ENCODE measurements at regions not wholly inside any gene's neighbourhood (a gene's known extent, or its start where the extent isn't known, plus 50 kb on each side); places are given as distances from the start of the nearest gene placed in this dataset.

- no peak overlapping the region for H2AFZ ChIP-seq (ENCODE audit: low read length)
- H3K9me3 ChIP-seq (ENCODE audit: low read length) = 0 out of 2 replicates have a peak, but pooled peaks cover under 1% of the 10 kb centered on the region
- H3K79me2 ChIP-seq (ENCODE audit: insufficient read depth, low read length) = no peaks in the 10 kb centered on the region
- H4K20me1 ChIP-seq (ENCODE audit: insufficient read depth, low read length) = no peaks in the 10 kb centered on the region
- H3K4me1 ChIP-seq (ENCODE audit: insufficient read depth, low read length, severe bottlenecking) = no peaks in the 10 kb centered on the region
- H3K27ac ChIP-seq (ENCODE audit: low read depth, low read length, poor library complexity, severe bottlenecking) = no peak overlapping the region
- no peak for TF ChIP-seq EZH2 (IDR thresholded peaks at IDR 0.05; ENCODE audit: borderline replicate concordance, low read length)
- no peak overlapping the region for H3K4me3 ChIP-seq (ENCODE audit: low read depth, low read length, poor library complexity, severe bottlenecking)
- H3K27me3 ChIP-seq (ENCODE audit: insufficient read depth, low read length) = no peaks in the 10 kb centered on the region
- H3K9ac ChIP-seq (ENCODE audit: low read length) = no peak overlapping the region
- no peaks in the 10 kb centered on the region for H3K36me3 ChIP-seq (ENCODE audit: insufficient read depth, low read length)
- no peaks in the 10 kb centered on the region for H3K9me2 ChIP-seq (ENCODE audit: low read depth, low read length)
- H3F3A ChIP-seq (ENCODE audit: insufficient read depth, low read length) = no peaks in the 10 kb centered on the region
- no peak overlapping the region for H3K4me2 ChIP-seq (ENCODE audit: low read length)
Measured at GRCh38 chr5:5951953-5952352, 426.4 kb downstream of the MED10 start.

DNA sequence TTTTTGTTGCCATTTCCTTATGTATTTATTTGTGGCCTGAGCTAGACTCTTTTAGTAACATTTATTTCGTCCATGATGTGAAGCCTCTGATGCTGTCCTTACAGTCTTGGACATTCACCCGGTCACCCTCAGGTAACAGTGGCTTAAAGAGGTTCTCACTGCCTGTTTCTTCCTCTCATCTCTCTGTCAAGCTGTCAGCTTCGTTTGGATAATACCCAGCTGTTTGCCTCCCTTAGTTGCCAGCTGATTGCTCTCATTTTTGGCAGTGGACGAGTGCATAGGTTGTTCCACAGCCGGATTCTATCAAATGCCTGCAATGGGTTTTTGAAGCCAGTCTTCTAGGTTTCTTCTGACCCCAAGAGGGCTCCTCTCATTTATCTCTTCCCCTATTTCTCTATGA lies 427.7 kb downstream of the MED10 start:
- no peaks in the 10 kb centered on the region for H3K27me3 ChIP-seq (ENCODE audit: insufficient read depth, low read length)
- H3K4me3 ChIP-seq (ENCODE audit: low read depth, low read length, poor library complexity, severe bottlenecking) = no peak overlapping the region
- H3K4me1 ChIP-seq (ENCODE audit: insufficient read depth, low read length, severe bottlenecking) = no peaks in the 10 kb centered on the region
- H3K9me3 ChIP-seq (ENCODE audit: low read length) = no peaks in the 10 kb centered on the region
- H3K27ac ChIP-seq (ENCODE audit: low read depth, low read length, poor library complexity, severe bottlenecking) = no peak overlapping the region
- H3K4me2 ChIP-seq (ENCODE audit: low read length) = no peak overlapping the region
- H4K20me1 ChIP-seq (ENCODE audit: insufficient read depth, low read length) = no peaks in the 10 kb centered on the region
- H3K9ac ChIP-seq (ENCODE audit: low read length) = no peak overlapping the region
- H2AFZ ChIP-seq (ENCODE audit: low read length) = no peak overlapping the region
- no peak for TF ChIP-seq EZH2 (IDR thresholded peaks at IDR 0.05; ENCODE audit: borderline replicate concordance, low read length)
- TF ChIP-seq, protein P1, sequence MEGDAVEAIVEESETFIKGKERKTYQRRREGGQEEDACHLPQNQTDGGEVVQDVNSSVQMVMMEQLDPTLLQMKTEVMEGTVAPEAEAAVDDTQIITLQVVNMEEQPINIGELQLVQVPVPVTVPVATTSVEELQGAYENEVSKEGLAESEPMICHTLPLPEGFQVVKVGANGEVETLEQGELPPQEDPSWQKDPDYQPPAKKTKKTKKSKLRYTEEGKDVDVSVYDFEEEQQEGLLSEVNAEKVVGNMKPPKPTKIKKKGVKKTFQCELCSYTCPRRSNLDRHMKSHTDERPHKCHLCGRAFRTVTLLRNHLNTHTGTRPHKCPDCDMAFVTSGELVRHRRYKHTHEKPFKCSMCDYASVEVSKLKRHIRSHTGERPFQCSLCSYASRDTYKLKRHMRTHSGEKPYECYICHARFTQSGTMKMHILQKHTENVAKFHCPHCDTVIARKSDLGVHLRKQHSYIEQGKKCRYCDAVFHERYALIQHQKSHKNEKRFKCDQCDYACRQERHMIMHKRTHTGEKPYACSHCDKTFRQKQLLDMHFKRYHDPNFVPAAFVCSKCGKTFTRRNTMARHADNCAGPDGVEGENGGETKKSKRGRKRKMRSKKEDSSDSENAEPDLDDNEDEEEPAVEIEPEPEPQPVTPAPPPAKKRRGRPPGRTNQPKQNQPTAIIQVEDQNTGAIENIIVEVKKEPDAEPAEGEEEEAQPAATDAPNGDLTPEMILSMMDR (IDR thresholded peaks at IDR 0.05; ENCODE audit: low read length) = no peak
- no peaks in the 10 kb centered on the region for H3F3A ChIP-seq (ENCODE audit: insufficient read depth, low read length)
- no peaks in the 10 kb centered on the region for H3K9me2 ChIP-seq (ENCODE audit: low read depth, low read length)
- H3K79me2 ChIP-seq (ENCODE audit: insufficient read depth, low read length) = no peaks in the 10 kb centered on the region
- H3K36me3 ChIP-seq (ENCODE audit: insufficient read depth, low read length) = no peaks in the 10 kb centered on the region

DNA sequence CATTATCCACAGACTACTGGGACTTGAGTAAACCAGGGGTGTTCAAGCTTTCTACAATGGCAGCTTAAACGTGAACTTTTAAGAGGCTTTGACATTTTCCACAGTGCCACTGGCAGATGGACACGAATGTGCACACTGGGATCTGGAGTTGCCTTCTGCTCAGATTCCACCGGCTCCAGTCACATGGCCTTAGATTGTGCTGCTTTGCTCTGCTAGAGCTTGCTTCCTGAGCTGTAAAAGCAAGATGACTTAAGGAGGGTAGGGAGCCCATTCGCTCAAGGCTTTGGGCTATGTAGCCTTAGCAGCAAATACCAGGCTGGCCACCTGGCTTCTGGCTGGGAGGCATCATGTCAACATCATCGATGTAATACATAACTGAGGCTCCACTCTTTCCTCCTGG lies 436.9 kb downstream of the MED10 start:
- H3F3A ChIP-seq (ENCODE audit: insufficient read depth, low read length) = no peaks in the 10 kb centered on the region
- no peaks in the 10 kb centered on the region for H3K4me1 ChIP-seq (ENCODE audit: insufficient read depth, low read length, severe bottlenecking)
- H2AFZ ChIP-seq (ENCODE audit: low read length) = no peak overlapping the region

More for the DNA sequence above, 436.9 kb downstream of the MED10 start:
- Histone ChIP-seq H3K4me3 (ENCODE audit: low read depth, low read length, poor library complexity, severe bottlenecking) (no peak overlapping the region), H3K27ac (ENCODE audit: low read depth, low read length, poor library complexity, severe bottlenecking) (no peak overlapping the region), H3K4me2 (ENCODE audit: low read length) (no peak overlapping the region), H3K27me3 (ENCODE audit: insufficient read depth, low read length) (no peaks in the 10 kb centered on the region), H3K9me2 (ENCODE audit: low read depth, low read length) (no peaks in the 10 kb centered on the region), H3K9me3 (ENCODE audit: low read length) (no peaks in the 10 kb centered on the region), H3K79me2 (ENCODE audit: insufficient read depth, low read length) (no peaks in the 10 kb centered on the region), H3K9ac (ENCODE audit: low read length) (no peak overlapping the region), H4K20me1 (ENCODE audit: insufficient read depth, low read length) (no peaks in the 10 kb centered on the region), H3K36me3 (ENCODE audit: insufficient read depth, low read length) (no peaks in the 10 kb centered on the region)
- TF ChIP-seq, protein P1 (IDR thresholded peaks at IDR 0.05; ENCODE audit: low read length) = no peak
- no peak for TF ChIP-seq EZH2 (IDR thresholded peaks at IDR 0.05; ENCODE audit: borderline replicate concordance, low read length)
